ENCODE measurements at regions not wholly inside any gene's neighbourhood (a gene's known extent, or its start where the extent isn't known, plus 50 kb on each side); places are given as distances from the start of the nearest gene placed in this dataset.

DNA sequence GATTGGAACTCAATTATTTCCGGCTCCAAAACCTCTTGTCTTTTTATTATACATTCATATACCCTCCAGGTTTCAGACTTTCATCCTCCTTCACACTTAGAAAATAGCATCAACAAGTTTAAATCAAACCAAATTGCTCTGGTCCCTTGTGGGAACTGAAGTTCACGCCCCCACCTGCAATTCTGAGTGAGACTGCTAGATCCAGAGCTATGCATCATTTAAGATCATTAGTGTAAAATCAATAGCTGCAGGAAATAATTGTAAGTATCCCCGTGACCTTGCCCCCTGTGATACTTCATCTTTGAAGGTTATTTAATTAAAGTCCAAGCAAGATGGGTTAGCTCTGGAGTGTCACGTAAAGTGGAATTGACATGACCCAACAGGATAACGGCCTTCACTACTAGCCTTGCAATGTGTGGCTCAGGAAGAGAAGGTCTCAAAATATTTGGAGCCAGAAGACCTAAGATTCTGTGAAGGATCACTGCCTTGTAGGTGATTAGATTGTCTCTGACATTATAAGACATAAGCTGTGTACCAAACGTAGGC, 742.2 kb upstream of the LRRC4C start:
- TF ChIP-seq POLR2AphosphoS5 (IDR thresholded peaks at IDR 0.05; ENCODE audit: low read depth, low read length) (no peak), POLR2A (IDR thresholded peaks at IDR 0.05; ENCODE audit: low read depth, low read length) (no peak), PAX5 (IDR thresholded peaks at IDR 0.05; ENCODE audit: insufficient read depth, low read length, severe bottlenecking) (no peak)

Data from GM12891 (cell line).